ENCODE measurements at regions not wholly inside any gene's neighbourhood (a gene's known extent, or its start where the extent isn't known, plus 50 kb on each side); places are given as distances from the start of the nearest gene placed in this dataset.

GRCh38 chr5:130981663-130982062 is 183.4 kb downstream of the HINT1 start:
- TF ChIP-seq CTCF (IDR thresholded peaks at IDR 0.05; ENCODE audit: low read length) = no peak
- TF ChIP-seq EZH2 (IDR thresholded peaks at IDR 0.05; ENCODE audit: borderline replicate concordance, low read length) = no peak
